H9 (cell line): ENCODE measurements at regions not wholly inside any gene's neighbourhood (a gene's known extent, or its start where the extent isn't known, plus 50 kb on each side); places are given as distances from the start of the nearest gene placed in this dataset.

Source experiments
- DNase-seq: peaks from one replicate; pipeline ENCODE4 v3.0.0-alpha.2; 2017
- H2AFZ ChIP-seq: one replicate; pipeline ENCODE4 v1.6.1; 2013; ENCODE audit warnings: mild to moderate bottlenecking, low read length, control low read depth, moderate library complexity
- H2AK5ac ChIP-seq: 2 replicates; pipeline ENCODE4 v1.6.1; 2013; ENCODE audit warnings: low read length, control low read depth, mixed read lengths; ENCODE audit not compliant: insufficient read length
- H2BK120ac ChIP-seq: one replicate; pipeline ENCODE4 v1.6.1; 2013; ENCODE audit warnings: low read depth, mild to moderate bottlenecking, low read length, control low read depth, inconsistent platforms; ENCODE audit not compliant: poor library complexity, severe bottlenecking
- H2BK12ac ChIP-seq: 2 replicates; pipeline ENCODE4 v1.6.1; 2013; ENCODE audit warnings: low read length, control low read depth, mixed read lengths, low read depth; ENCODE audit not compliant: insufficient read length
- H2BK15ac ChIP-seq: 2 replicates; pipeline ENCODE4 v1.6.1; 2013; ENCODE audit warnings: low read depth, low read length, control low read depth
- H2BK20ac ChIP-seq: one replicate; pipeline ENCODE4 v1.6.1; 2013; ENCODE audit warnings: low read depth, mild to moderate bottlenecking, low read length, control low read depth, inconsistent platforms; ENCODE audit not compliant: poor library complexity, severe bottlenecking
- H2BK5ac ChIP-seq: 2 replicates; pipeline ENCODE4 v1.6.1; 2013; ENCODE audit warnings: low read length, control low read depth, mixed read lengths; ENCODE audit not compliant: insufficient read length
- H3K14ac ChIP-seq: 2 replicates; pipeline ENCODE4 v1.6.1; 2013; ENCODE audit warnings: low read length, control low read depth; ENCODE audit not compliant: insufficient read depth
- H3K18ac ChIP-seq: 2 replicates; pipeline ENCODE4 v1.6.1; 2013; ENCODE audit warnings: low read depth, mild to moderate bottlenecking, mixed read lengths, low read length, control low read depth; ENCODE audit not compliant: insufficient read length
- H3K23ac ChIP-seq: 2 replicates; pipeline ENCODE4 v1.6.1; 2013; ENCODE audit warnings: low read length, control low read depth, mixed read lengths, low read depth; ENCODE audit not compliant: insufficient read length
- H3K23me2 ChIP-seq: 2 replicates; pipeline ENCODE4 v1.6.1; 2013; ENCODE audit warnings: low read depth, mild to moderate bottlenecking, mixed read lengths, low read length, control low read depth; ENCODE audit not compliant: insufficient read length, poor library complexity, severe bottlenecking
- H3K27ac ChIP-seq: 2 replicates; pipeline ENCODE4 v1.5.1; 2013; ENCODE audit warnings: low read length, control low read depth, mixed read lengths, low read depth; ENCODE audit not compliant: insufficient read length
- H3K27me3 ChIP-seq: 2 replicates; pipeline ENCODE4 v1.6.1; 2013; ENCODE audit warnings: low read length, control low read depth, inconsistent platforms; ENCODE audit not compliant: insufficient read depth
- H3K4ac ChIP-seq: 2 replicates; pipeline ENCODE4 v1.6.1; 2013; ENCODE audit warnings: low read depth, mild to moderate bottlenecking, control low read depth, inconsistent platforms, low read length, moderate library complexity
- H3K4me1 ChIP-seq: 2 replicates; pipeline ENCODE4 v1.6.1; 2013; ENCODE audit warnings: low read length, control low read depth, inconsistent platforms; ENCODE audit not compliant: insufficient read depth
- H3K4me2 ChIP-seq: 2 replicates; pipeline ENCODE4 v1.6.1; 2013; ENCODE audit warnings: low read length, control low read depth, mixed read lengths; ENCODE audit not compliant: insufficient read length, insufficient read depth
- H3K56ac ChIP-seq: 2 replicates; pipeline ENCODE4 v1.6.1; 2013; ENCODE audit warnings: low read depth, mild to moderate bottlenecking, mixed read lengths, low read length, control low read depth; ENCODE audit not compliant: insufficient read length
- H3K79me1 ChIP-seq: 2 replicates; pipeline ENCODE4 v1.6.1; 2013; ENCODE audit warnings: low read depth, mild to moderate bottlenecking, moderate library complexity, low read length, control low read depth, inconsistent platforms; ENCODE audit not compliant: insufficient read depth, poor library complexity, severe bottlenecking
- H3K79me2 ChIP-seq: 2 replicates; pipeline ENCODE4 v1.6.1; 2013; ENCODE audit warnings: low read length, control low read depth, inconsistent platforms; ENCODE audit not compliant: insufficient read depth
- H3K9ac ChIP-seq: 2 replicates; pipeline ENCODE4 v1.6.1; 2013; ENCODE audit warnings: low read length, control low read depth, mixed read lengths; ENCODE audit not compliant: insufficient read length; ENCODE audit errors: extremely low read depth
- H3K9me3 ChIP-seq: one replicate; pipeline ENCODE4 v1.6.1; 2013; ENCODE audit warnings: low read depth, low read length, inconsistent platforms; ENCODE audit not compliant: control insufficient read depth
- H3T11ph ChIP-seq: one replicate; pipeline ENCODE4 v1.6.1; 2013; ENCODE audit warnings: mild to moderate bottlenecking, low read length, control low read depth, inconsistent platforms
- H4K20me1 ChIP-seq: one replicate; pipeline ENCODE4 v1.6.1; 2013; ENCODE audit not compliant: control insufficient read depth, insufficient read length, insufficient read depth
- H4K5ac ChIP-seq: 2 replicates; pipeline ENCODE4 v1.6.1; 2013; ENCODE audit warnings: low read depth, mild to moderate bottlenecking, mixed read lengths, low read length, control low read depth; ENCODE audit not compliant: insufficient read length
- H4K8ac ChIP-seq: replicated peaks from 2 replicates; pipeline ENCODE4 v1.6.1; 2013; ENCODE audit warnings: low read length, control low read depth, mixed read lengths, low read depth; ENCODE audit not compliant: insufficient read length
- H4K91ac ChIP-seq: 2 replicates; pipeline ENCODE4 v1.6.1; 2013; ENCODE audit warnings: low read depth, mild to moderate bottlenecking, moderate library complexity, mixed read lengths, low read length, control low read depth; ENCODE audit not compliant: insufficient read length
- H3K27ac Mint-ChIP-seq, 3 experiments: 2 replicates in 2 of 3; 3 replicates in 1 of 3; pipeline ENCODE4 v1.8.0; 2020 to 2021; ENCODE audit warnings: mixed read lengths in 3 of 3, mild to moderate bottlenecking in 1 of 3, moderate library complexity in 1 of 3
- H3K27me3 Mint-ChIP-seq: 2 replicates; pipeline ENCODE4 v1.8.0; 2021; ENCODE audit warnings: low read depth, mild to moderate bottlenecking, moderate library complexity, mixed read lengths
- H3K36me3 Mint-ChIP-seq, 3 experiments: 2 replicates in 2 of 3; 3 replicates in 1 of 3; pipeline ENCODE4 v1.8.0; 2020 to 2021; ENCODE audit warnings: low read depth in 3 of 3, mixed read lengths in 3 of 3; ENCODE audit not compliant: insufficient read depth in 1 of 3
- H3K4me1 Mint-ChIP-seq, 2 experiments: 2 replicates each; pipeline ENCODE4 v1.8.0; 2020; ENCODE audit warnings: mixed read lengths in 2 of 2
- H3K4me3 Mint-ChIP-seq, 2 experiments: 2 replicates in 1 of 2; 3 replicates in 1 of 2; pipeline ENCODE4 v1.8.0; 2020 to 2021; ENCODE audit warnings: mild to moderate bottlenecking in 2 of 2, mixed read lengths in 2 of 2, moderate library complexity in 1 of 2
- H3K9me3 Mint-ChIP-seq, 2 experiments: 2 replicates in 1 of 2; 3 replicates in 1 of 2; pipeline ENCODE4 v1.8.0; 2020; ENCODE audit warnings: mild to moderate bottlenecking in 2 of 2, mixed read lengths in 2 of 2, moderate library complexity in 1 of 2
- CTCF ChIP-seq: fragments of 200-600 bp; sonication (generic); conservative IDR thresholded peaks from 3 replicates; pipeline ENCODE4 v1.8.0; 2021; ENCODE audit warnings: antibody characterized with exemption, mild to moderate bottlenecking
- WGBS: extraction: QIAGEN DNeasy Blood & Tissue Kit; methylation state at CpG from one replicate; pipeline ENCODE4 v1.1.7; 2013; ENCODE audit warnings: missing lambda C conversion rate, low lambda C conversion rate, mixed read lengths; ENCODE audit not compliant: insufficient read length; ENCODE audit errors: extremely low coverage; 5-methylcytosine and 5-hydroxymethylcytosine counted together

DNA sequence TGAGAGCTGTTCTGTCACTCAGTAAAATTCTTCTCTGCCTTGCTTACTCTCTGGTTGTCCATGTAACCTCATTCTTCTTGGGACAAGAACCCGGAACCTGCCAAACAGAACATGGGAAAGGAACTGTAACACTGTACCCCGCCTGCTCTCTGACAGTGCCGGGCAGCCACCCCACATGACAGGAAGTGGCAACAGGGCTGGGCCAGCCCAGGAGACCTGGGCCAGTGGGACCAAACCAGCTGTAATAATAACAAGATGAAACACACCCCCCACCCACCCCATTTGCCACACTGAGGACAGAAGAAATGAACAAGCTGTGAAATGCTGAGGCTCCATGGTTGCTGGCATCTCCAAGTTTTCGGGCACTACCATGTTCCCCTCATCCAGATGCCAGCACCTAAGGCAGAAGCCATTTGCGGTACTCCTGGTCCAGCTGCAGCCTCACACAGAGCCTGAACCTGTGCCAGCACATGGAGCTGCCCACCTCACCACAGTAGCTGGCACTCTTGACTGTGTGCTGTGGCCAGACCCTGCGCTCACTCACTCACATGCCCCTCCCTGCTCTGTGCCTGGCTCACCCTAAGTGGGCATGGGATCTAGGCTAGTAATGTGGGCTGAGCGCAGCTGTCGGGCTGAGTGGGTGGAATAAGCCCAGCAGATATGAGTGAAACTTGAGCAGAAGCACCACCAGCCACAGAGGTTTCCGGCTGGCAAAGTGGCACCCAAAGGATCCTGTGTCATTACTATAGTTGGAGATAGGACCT is 126.2 kb upstream of the UGT8 start:
- H3K9me3 ChIP-seq, result no peaks in the 10 kb centered on the region
- H3K27me3 Mint-ChIP-seq, result no peaks in the 10 kb centered on the region
- no peak overlapping the region for H2BK15ac ChIP-seq
- no peak overlapping the region for H3K9ac ChIP-seq
- no peak overlapping the region for H3K4me2 ChIP-seq
- no peak for DNase-seq
- no CpG with 5 or more reads among the region's 9 CpGs for WGBS
- H3K4me1 ChIP-seq, result no peaks in the 10 kb centered on the region
- no peaks in the 10 kb centered on the region for H3K27me3 ChIP-seq
- H4K5ac ChIP-seq, result no peak overlapping the region
- H3K4me3 Mint-ChIP-seq, result no peak overlapping the region
- H2AFZ ChIP-seq, result no peak overlapping the region
- H3K4me1 Mint-ChIP-seq, result peaks cover 0 to 3% of the 10 kb centered on the region in 2 experiments; a peak in 1 of 4 replicates
- H3K9me3 Mint-ChIP-seq, result no peaks in the 10 kb centered on the region
- H3K27ac ChIP-seq, result no peak overlapping the region
- H3K56ac ChIP-seq, result no peak overlapping the region
- H3K4ac ChIP-seq, result no peak overlapping the region
- no peaks in the 10 kb centered on the region for H3K36me3 Mint-ChIP-seq
- H2BK12ac ChIP-seq, result no peak overlapping the region
- no peaks in the 10 kb centered on the region for H3K23me2 ChIP-seq
- H2BK120ac ChIP-seq, result no peak overlapping the region
- no peak overlapping the region for H3K23ac ChIP-seq
- no peak overlapping the region for H4K8ac ChIP-seq
- no peaks in the 10 kb centered on the region for H4K20me1 ChIP-seq
- H3K27ac Mint-ChIP-seq, result no peak overlapping the region
- no peak overlapping the region for H3T11ph ChIP-seq
- H2BK5ac ChIP-seq, result no peak overlapping the region
- no peak overlapping the region for H3K14ac ChIP-seq
- no peak for TF ChIP-seq CTCF
- no peaks in the 10 kb centered on the region for H3K79me1 ChIP-seq
- H2AK5ac ChIP-seq, result no peak overlapping the region
- no peaks in the 10 kb centered on the region for H3K79me2 ChIP-seq
- H2BK20ac ChIP-seq, result no peak overlapping the region
- no peak overlapping the region for H4K91ac ChIP-seq
- H3K18ac ChIP-seq, result no peak overlapping the region
